NCI-H2029 treated with DMSO at 0.1 percent for 48 hours (cell line): ENCODE measurements at regions not wholly inside any gene's neighbourhood (a gene's known extent, or its start where the extent isn't known, plus 50 kb on each side); places are given as distances from the start of the nearest gene placed in this dataset.
"Not testable (repeated sequence)": the region's sequence is repeated elsewhere in the genome, so short reads cannot be mapped to it uniquely, and the experiment has no call there.

Source experiments
- DNase-seq: peaks from one replicate; lab custom pipeline; 2025; lab: John Stamatoyannopoulos, UW

DNA sequence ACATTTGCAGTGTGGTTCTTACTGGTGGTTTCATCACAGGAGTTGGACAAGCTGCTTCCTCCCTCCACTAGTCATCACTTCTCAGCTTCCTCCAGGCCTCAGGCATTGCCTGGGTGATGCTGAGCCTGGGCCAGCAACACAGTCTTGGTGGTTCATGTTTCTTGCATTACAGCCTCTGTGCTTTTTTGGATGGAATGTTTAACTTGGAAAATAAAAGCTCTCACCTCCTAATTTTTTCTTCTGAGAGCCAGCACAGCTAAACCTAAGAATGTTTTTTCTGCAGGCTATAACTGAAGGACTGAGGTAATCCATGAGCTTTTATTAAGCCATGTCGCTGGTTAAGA, 66.1 kb upstream of the RHOU start:
- DNase-seq = no peak

DNA sequence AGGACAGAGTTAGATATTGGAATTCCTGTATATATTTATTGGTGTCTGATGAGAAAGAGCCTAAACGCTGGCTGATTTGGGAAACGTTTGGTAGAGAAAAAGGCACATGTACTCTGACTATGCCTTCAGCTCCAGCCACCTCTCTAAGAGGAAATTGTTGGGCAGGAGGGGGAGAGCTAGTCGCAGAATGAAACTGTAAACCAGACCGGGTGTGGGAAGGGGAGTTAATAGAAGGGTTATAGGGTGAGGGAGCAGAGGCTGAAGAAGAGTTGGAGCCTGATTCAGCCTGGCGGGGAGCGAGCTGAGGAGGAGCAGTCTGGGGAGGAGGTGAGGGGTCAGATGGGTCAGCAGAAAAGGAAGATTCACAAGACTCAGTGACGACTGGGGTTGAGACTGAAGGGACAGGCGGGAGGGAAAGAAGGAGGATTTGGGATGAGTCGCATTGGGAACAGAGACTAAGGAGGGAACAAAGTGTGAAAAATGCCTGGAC, 54.2 kb upstream of the RHOU start:
- not testable (repeated sequence) for DNase-seq

DNA sequence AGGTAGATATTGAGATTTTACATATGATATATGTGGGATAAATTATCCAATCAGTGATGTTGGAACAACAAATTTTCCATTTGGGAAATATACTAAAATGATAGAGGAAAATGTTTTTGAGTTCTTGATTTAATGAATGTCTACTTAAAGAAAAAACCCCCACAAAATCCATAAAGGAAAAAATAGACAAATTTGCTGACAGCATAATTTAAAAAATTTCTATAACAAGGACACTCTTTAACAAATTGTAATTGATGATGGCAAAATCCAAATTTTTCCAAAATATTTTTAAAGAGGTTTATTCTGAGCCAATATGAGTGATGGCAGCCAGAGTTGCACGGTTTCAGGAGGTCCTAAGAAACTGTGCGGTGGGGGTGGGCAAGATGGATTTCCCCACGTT, 51.9 kb upstream of the RHOU start:
- DNase-seq = no peak

DNA sequence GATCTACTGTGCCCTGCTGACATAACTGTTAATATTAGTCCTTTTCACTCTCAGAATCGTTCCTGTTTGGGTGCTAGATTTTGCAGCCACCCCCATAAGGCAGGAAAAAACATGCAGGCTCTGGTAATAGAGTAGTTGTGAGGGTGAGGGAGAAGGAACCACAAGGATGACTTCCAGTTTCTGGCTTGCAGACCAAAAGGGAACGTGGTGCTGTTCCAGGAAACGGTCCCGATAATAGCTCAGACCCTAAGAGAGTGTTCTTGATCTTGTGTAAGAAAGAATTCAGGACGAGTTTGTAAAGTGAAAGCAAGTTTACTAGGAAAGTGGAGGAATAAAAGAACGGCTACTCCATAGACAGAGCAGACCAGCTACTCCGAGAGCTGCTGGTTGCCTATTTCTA, 50.7 kb upstream of the RHOU start:
- DNase-seq = no peak

DNA sequence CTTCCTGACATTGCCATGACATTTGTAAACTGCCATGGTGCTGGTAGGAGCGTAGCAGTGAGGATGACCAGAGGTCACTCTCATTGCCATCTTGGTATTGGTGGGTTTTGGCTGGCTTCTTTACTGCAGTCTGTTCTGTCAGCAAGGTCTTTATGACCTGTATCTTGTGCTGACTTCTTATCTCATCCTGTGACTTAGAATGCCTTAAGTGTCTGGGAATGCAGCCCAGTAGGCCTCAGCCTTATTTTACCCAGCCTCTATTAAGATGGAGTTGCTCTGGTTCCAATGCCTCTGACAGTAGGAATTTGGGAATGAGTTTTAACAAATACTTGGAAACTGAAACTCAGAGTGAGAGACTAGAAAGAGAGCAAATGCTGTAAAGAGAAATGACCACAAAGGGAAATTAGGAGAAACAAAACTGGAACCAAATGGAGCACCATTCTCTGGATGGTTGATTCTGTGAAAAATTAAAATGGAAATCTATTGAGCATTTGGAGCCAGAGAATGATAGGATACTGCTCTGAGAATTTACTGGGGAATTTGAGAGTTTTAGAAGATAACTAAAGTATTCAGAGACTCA, 50.1 kb upstream of the RHOU start:
- DNase-seq = no peak
